ENCODE measurements at regions not wholly inside any gene's neighbourhood (a gene's known extent, or its start where the extent isn't known, plus 50 kb on each side); places are given as distances from the start of the nearest gene placed in this dataset.

DNA sequence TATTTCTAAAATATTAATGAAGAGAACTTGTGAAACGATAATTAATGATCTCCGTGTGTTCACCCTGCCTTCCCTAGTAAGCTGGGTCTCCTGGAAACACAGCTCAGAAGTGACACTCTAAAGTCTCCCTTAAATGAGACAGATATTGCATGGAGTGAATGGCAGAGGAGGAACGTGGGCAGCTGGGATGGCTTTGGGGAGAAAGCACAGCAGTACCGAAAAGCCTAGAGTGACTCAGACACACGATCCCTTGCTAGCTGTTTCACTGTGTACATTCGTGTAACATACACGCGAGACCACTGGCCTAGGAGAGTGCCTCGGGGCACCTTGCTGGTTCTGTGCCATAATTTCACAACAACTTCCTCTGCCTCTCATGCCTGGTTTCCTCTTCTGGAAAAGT, 199.9 kb upstream of the TCERG1L start:
- TF ChIP-seq EZH2 (IDR thresholded peaks at IDR 0.05; ENCODE audit: borderline replicate concordance) (no peak), EZH2phosphoT487 (IDR thresholded peaks at IDR 0.05; ENCODE audit: low read depth, severe bottlenecking, unreplicated experiment) (no peak), CTCF (IDR thresholded peaks at IDR 0.05; ENCODE audit: poor library complexity) (no peak)
- Histone ChIP-seq H3K9me2 (replicated peaks; ENCODE audit: insufficient read depth) (no peaks in the 10 kb centered on the region), H3K27me3 (peaks cover 4% of the 10 kb centered on the region), H3K36me3 (replicated peaks; ENCODE audit: insufficient read depth, low read depth) (no peaks in the 10 kb centered on the region), H3K79me2 (no peaks in the 10 kb centered on the region), H3K9me3 (ENCODE audit: low read depth) (no peaks in the 10 kb centered on the region), H3K27ac (no peak overlapping the region), H4K20me1 (ENCODE audit: insufficient read depth, poor library complexity, severe bottlenecking) (no peaks in the 10 kb centered on the region), H3K4me3 (no peak overlapping the region), H3K4me2 (no peak overlapping the region), H2AFZ (no peak overlapping the region), H3K4me1 (ENCODE audit: insufficient read depth) (no peaks in the 10 kb centered on the region)
- DNase-seq (ENCODE audit: low spot score), result no peak
- 92% methylated on average over 9 of the region's 9 CpGs for WGBS (ENCODE audit: low lambda C conversion rate, missing lambda C conversion rate)

DNA sequence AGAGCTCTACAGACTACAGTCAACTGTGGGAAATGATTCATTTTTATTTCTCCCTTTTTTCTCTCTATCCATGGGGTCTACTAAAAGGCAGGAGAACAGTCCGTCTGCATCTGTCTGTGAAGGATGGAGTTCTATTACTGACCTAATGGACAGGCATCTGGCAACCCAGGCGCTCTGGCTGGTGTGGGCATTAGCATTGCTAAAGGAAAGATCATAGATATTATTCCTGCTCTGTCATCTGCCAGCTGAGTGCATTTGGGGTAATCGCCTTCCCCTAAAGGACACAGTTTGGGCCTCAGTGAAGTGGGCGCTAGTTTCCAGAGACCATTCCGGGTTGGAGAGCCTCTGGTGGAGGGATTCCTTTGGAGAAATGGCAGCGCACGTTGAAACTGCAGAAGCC, 201.3 kb upstream of the TCERG1L start:
- WGBS (ENCODE audit: low lambda C conversion rate, missing lambda C conversion rate), result 89% methylated on average over 7 of the region's 7 CpGs
- Histone ChIP-seq H3K4me2 (no peak overlapping the region), H3K9me3 (ENCODE audit: low read depth) (no peaks in the 10 kb centered on the region), H4K20me1 (ENCODE audit: insufficient read depth, poor library complexity, severe bottlenecking) (no peaks in the 10 kb centered on the region), H3K27me3 (peaks cover 4% of the 10 kb centered on the region), H3K27ac (no peak overlapping the region), H3K9me2 (replicated peaks; ENCODE audit: insufficient read depth) (no peaks in the 10 kb centered on the region), H2AFZ (no peak overlapping the region), H3K36me3 (replicated peaks; ENCODE audit: insufficient read depth, low read depth) (no peaks in the 10 kb centered on the region), H3K4me1 (ENCODE audit: insufficient read depth) (no peaks in the 10 kb centered on the region), H3K4me3 (no peak overlapping the region), H3K79me2 (no peaks in the 10 kb centered on the region)
- TF ChIP-seq EZH2phosphoT487 (IDR thresholded peaks at IDR 0.05; ENCODE audit: low read depth, severe bottlenecking, unreplicated experiment) (no peak), CTCF (IDR thresholded peaks at IDR 0.05; ENCODE audit: poor library complexity) (no peak), EZH2 (IDR thresholded peaks at IDR 0.05; ENCODE audit: borderline replicate concordance) (no peak)
- no peak for DNase-seq (ENCODE audit: low spot score)

DNA sequence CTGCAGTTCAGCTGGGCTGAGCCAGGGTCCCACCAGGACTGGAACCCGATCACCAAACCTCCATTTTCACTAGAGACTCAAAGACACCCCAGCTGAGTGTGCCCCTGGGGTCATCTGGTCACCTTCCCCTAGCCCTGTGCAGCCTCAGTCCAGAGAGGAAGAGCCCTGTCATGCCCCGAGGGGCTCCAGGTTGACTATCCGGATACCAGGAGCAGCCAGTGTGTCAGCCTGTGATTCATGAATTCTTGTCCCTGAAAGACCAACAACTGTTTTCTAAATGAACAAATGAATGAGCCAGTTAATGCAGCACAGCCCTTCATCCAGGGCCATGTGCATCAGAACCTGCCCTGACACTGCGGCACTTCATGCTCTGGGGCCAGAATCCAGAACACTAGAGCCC, 201.9 kb upstream of the TCERG1L start:
- no peaks in the 10 kb centered on the region for H3K9me2 ChIP-seq (replicated peaks; ENCODE audit: insufficient read depth)
- H2AFZ ChIP-seq, result no peak overlapping the region
- DNase-seq (ENCODE audit: low spot score), result no peak
- no peaks in the 10 kb centered on the region for H3K36me3 ChIP-seq (replicated peaks; ENCODE audit: insufficient read depth, low read depth)
- no peak overlapping the region for H3K27ac ChIP-seq
- no peaks in the 10 kb centered on the region for H4K20me1 ChIP-seq (ENCODE audit: insufficient read depth, poor library complexity, severe bottlenecking)
- 75% methylated on average over 4 of the region's 4 CpGs for WGBS (ENCODE audit: low lambda C conversion rate, missing lambda C conversion rate)
- no peak overlapping the region for H3K4me3 ChIP-seq
- H3K4me1 ChIP-seq (ENCODE audit: insufficient read depth), result no peaks in the 10 kb centered on the region
- no peak overlapping the region for H3K4me2 ChIP-seq
- TF ChIP-seq CTCF (IDR thresholded peaks at IDR 0.05; ENCODE audit: poor library complexity), result no peak
- TF ChIP-seq EZH2phosphoT487 (IDR thresholded peaks at IDR 0.05; ENCODE audit: low read depth, severe bottlenecking, unreplicated experiment), result no peak
- no peak for TF ChIP-seq EZH2 (IDR thresholded peaks at IDR 0.05; ENCODE audit: borderline replicate concordance)
- H3K9me3 ChIP-seq (ENCODE audit: low read depth), result no peaks in the 10 kb centered on the region
- H3K27me3 ChIP-seq, result peaks cover 4% of the 10 kb centered on the region
- H3K79me2 ChIP-seq, result no peaks in the 10 kb centered on the region

- TF ChIP-seq EZH2 (IDR thresholded peaks at IDR 0.05; ENCODE audit: borderline replicate concordance) (no peak), CTCF (IDR thresholded peaks at IDR 0.05; ENCODE audit: poor library complexity) (no peak), EZH2phosphoT487 (IDR thresholded peaks at IDR 0.05; ENCODE audit: low read depth, severe bottlenecking, unreplicated experiment) (no peak)
- Histone ChIP-seq H3K9me2 (replicated peaks; ENCODE audit: insufficient read depth) (no peaks in the 10 kb centered on the region), H3K4me2 (no peak overlapping the region), H3K4me3 (no peak overlapping the region), H3K27ac (no peak overlapping the region), H2AFZ (no peak overlapping the region), H3K4me1 (ENCODE audit: insufficient read depth) (no peaks in the 10 kb centered on the region), H4K20me1 (ENCODE audit: insufficient read depth, poor library complexity, severe bottlenecking) (no peaks in the 10 kb centered on the region), H3K9me3 (ENCODE audit: low read depth) (no peaks in the 10 kb centered on the region), H3K36me3 (replicated peaks; ENCODE audit: insufficient read depth, low read depth) (no peaks in the 10 kb centered on the region), H3K27me3 (peaks cover 4% of the 10 kb centered on the region), H3K79me2 (no peaks in the 10 kb centered on the region)
- WGBS (ENCODE audit: low lambda C conversion rate, missing lambda C conversion rate), result 81% methylated on average over 8 of the region's 8 CpGs
- DNase-seq (ENCODE audit: low spot score), result no peak
These were observed 202.4 kb upstream of the TCERG1L start for GRCh38 chr10:131513901-131514300.
